OCI-LY1 (cell line): ENCODE measurements at regions not wholly inside any gene's neighbourhood (a gene's known extent, or its start where the extent isn't known, plus 50 kb on each side); places are given as distances from the start of the nearest gene placed in this dataset.

ENCODE experiments used
- H2AFZ ChIP-seq: fragments of 200-600 bp; sonication (generic), shearing (Covaris generic); 2 replicates; pipeline ENCODE4 v1.6.0; 2014; ENCODE audit warnings: antibody characterized with exemption, mild to moderate bottlenecking, low read length
- H3F3A ChIP-seq: fragments of 200-600 bp; sonication (generic), shearing (Covaris generic); 2 replicates; pipeline ENCODE4 v1.6.0; 2014; ENCODE audit warnings: mild to moderate bottlenecking, antibody characterized with exemption, low read length, moderate library complexity; ENCODE audit not compliant: insufficient read depth
- H3K27ac ChIP-seq: fragments of 200-600 bp; sonication (generic); 2 replicates; pipeline ENCODE4 v1.5.1; 2014; ENCODE audit warnings: low read length, mixed run types, mild to moderate bottlenecking, low read depth; ENCODE audit not compliant: poor library complexity, severe bottlenecking
- H3K27me3 ChIP-seq: fragments of 200-600 bp; sonication (generic); 2 replicates; pipeline ENCODE4 v1.6.0; 2014; ENCODE audit warnings: antibody characterized with exemption, mild to moderate bottlenecking, low read length, moderate library complexity; ENCODE audit not compliant: insufficient read depth
- H3K36me3 ChIP-seq: fragments of 200-600 bp; sonication (generic); 2 replicates; pipeline ENCODE4 v1.6.1; 2014; ENCODE audit warnings: mild to moderate bottlenecking, antibody characterized with exemption, low read length, moderate library complexity, mixed read lengths; ENCODE audit not compliant: insufficient read depth
- H3K4me1 ChIP-seq: fragments of 200-600 bp; sonication (generic); 2 replicates; pipeline ENCODE4 v1.5.1; 2014; ENCODE audit warnings: mild to moderate bottlenecking, low read length, moderate library complexity; ENCODE audit not compliant: insufficient read depth, severe bottlenecking
- H3K4me2 ChIP-seq: fragments of 200-600 bp; sonication (generic), shearing (Covaris generic); 2 replicates; pipeline ENCODE4 v1.6.1; 2014; ENCODE audit warnings: low read length
- H3K4me3 ChIP-seq: fragments of 200-600 bp; sonication (generic); 2 replicates; pipeline ENCODE4 v1.5.1; 2014; ENCODE audit warnings: low read length, low read depth, mild to moderate bottlenecking, mixed read lengths; ENCODE audit not compliant: poor library complexity, severe bottlenecking
- H3K79me2 ChIP-seq: fragments of 200-600 bp; shearing (Covaris generic); 2 replicates; pipeline ENCODE4 v1.6.1; 2016; ENCODE audit warnings: mixed run types, low read length, mixed read lengths; ENCODE audit not compliant: insufficient read depth
- H3K9ac ChIP-seq: fragments of 200-600 bp; sonication (generic), shearing (Covaris generic); 2 replicates; pipeline ENCODE4 v1.6.1; 2014; ENCODE audit warnings: mild to moderate bottlenecking, low read length, mixed read lengths
- H3K9me2 ChIP-seq: fragments of 200-600 bp; sonication (generic), shearing (Covaris generic); 2 replicates; pipeline ENCODE4 v1.6.1; 2014; ENCODE audit warnings: low read depth, mild to moderate bottlenecking, low read length, mixed read lengths
- H3K9me3 ChIP-seq: fragments of 200-600 bp; shearing (Covaris generic); 2 replicates; pipeline ENCODE4 v1.6.1; 2014; ENCODE audit warnings: low read length, mixed read lengths
- H4K20me1 ChIP-seq: fragments of 200-600 bp; sonication (generic), shearing (Covaris generic); 2 replicates; pipeline ENCODE4 v1.6.0; 2016; ENCODE audit warnings: mild to moderate bottlenecking, low read length; ENCODE audit not compliant: insufficient read depth
- CTCF ChIP-seq: fragments of 200-600 bp; sonication (generic), shearing (Covaris generic); IDR thresholded peaks from 2 replicates; pipeline ENCODE4 v1.5.1; 2017; ENCODE audit warnings: mild to moderate bottlenecking, antibody characterized with exemption, low read length, moderate library complexity, mixed read lengths
- EZH2 ChIP-seq: fragments of 200-600 bp; sonication (generic), shearing (Covaris generic); IDR thresholded peaks from 2 replicates; pipeline ENCODE4 v1.8.0; 2017; ENCODE audit warnings: borderline replicate concordance, mixed run types, mild to moderate bottlenecking, antibody characterized with exemption, low read length, moderate library complexity, mixed read lengths

- Histone ChIP-seq H3K4me3 (no peak overlapping the region), H3F3A (no peaks in the 10 kb centered on the region), H3K9me3 (no peaks in the 10 kb centered on the region), H3K4me2 (no peak overlapping the region), H3K9me2 (no peaks in the 10 kb centered on the region), H3K27ac (no peak overlapping the region), H4K20me1 (no peaks in the 10 kb centered on the region), H3K36me3 (no peaks in the 10 kb centered on the region), H3K4me1 (no peaks in the 10 kb centered on the region), H3K9ac (no peak overlapping the region), H3K27me3 (no peaks in the 10 kb centered on the region), H3K79me2 (no peaks in the 10 kb centered on the region), H2AFZ (no peak overlapping the region)
- TF ChIP-seq CTCF (no peak), EZH2 (no peak)
These were observed 164.1 kb upstream of the CDKN3 start for GRCh38 chr14:54232735-54233134.

- Histone ChIP-seq H3K27me3 (no peaks in the 10 kb centered on the region), H3F3A (no peaks in the 10 kb centered on the region), H3K4me2 (no peak overlapping the region), H3K79me2 (no peaks in the 10 kb centered on the region), H2AFZ (no peak overlapping the region), H3K9ac (no peak overlapping the region), H4K20me1 (no peaks in the 10 kb centered on the region), H3K4me1 (no peaks in the 10 kb centered on the region), H3K4me3 (no peak overlapping the region), H3K9me2 (no peaks in the 10 kb centered on the region), H3K27ac (no peak overlapping the region), H3K9me3 (no peaks in the 10 kb centered on the region), H3K36me3 (no peaks in the 10 kb centered on the region)
- TF ChIP-seq EZH2 (no peak), CTCF (no peak)
These were observed 155.3 kb upstream of the CDKN3 start for GRCh38 chr14:54241517-54241916.

GRCh38 chr14:54251356-54251755 lies 145.5 kb upstream of the CDKN3 start:
- H3K4me2 ChIP-seq: no peak overlapping the region
- H3K4me1 ChIP-seq: no peaks in the 10 kb centered on the region
- no peak for TF ChIP-seq CTCF
- no peak for TF ChIP-seq EZH2
- no peak overlapping the region for H2AFZ ChIP-seq
- H3K9me2 ChIP-seq: no peaks in the 10 kb centered on the region
- no peaks in the 10 kb centered on the region for H3K27me3 ChIP-seq
- H3K36me3 ChIP-seq: no peaks in the 10 kb centered on the region
- H3F3A ChIP-seq: no peaks in the 10 kb centered on the region
- H3K27ac ChIP-seq: no peak overlapping the region
- no peak overlapping the region for H3K9ac ChIP-seq
- no peaks in the 10 kb centered on the region for H4K20me1 ChIP-seq
- no peaks in the 10 kb centered on the region for H3K9me3 ChIP-seq
- no peak overlapping the region for H3K4me3 ChIP-seq
- no peaks in the 10 kb centered on the region for H3K79me2 ChIP-seq
